HepG2 (cell line): ENCODE measurements at regions not wholly inside any gene's neighbourhood (a gene's known extent, or its start where the extent isn't known, plus 50 kb on each side); places are given as distances from the start of the nearest gene placed in this dataset.

Experiments
- ATAC-seq: fragments of 200-7000 bp; cut with Tn5 transposase; 3 replicates; pipeline ENCODE4 v1.9.1; 2020; ENCODE audit warnings: mild to moderate bottlenecking, moderate library complexity
- BruUV-seq: library from RNA; stranded (reverse); fragments of 400-500 nt; replicated peaks from 2 replicates; lab custom pipeline; 2021; lab: Mats Ljungman, UMichigan
- CTCF ChIA-PET: fragments of 300-600 bp; formaldehyde crosslinking; extraction: SDS; loops from one replicate; lab custom pipeline; 2021; ENCODE audit warnings: low total read pairs, inconsistent platforms, low intra/inter-chr PET ratio; lab: Yijun Ruan, JAX
- POLR2A ChIA-PET: fragments of 350-600 bp; sonication (Branson Sonifier 250); formaldehyde crosslinking; loops from one replicate; lab custom pipeline; 2020; ENCODE audit warnings: antibody characterized with exemption, inconsistent platforms; lab: Yijun Ruan, JAX
- DNase-seq: peaks from one replicate; pipeline ENCODE4 v3.0.0-alpha.2; 2015; ENCODE audit warnings: low spot score
- FAIRE-seq: peaks from 3 replicates; lab custom pipeline; 2011; peaks lifted over from hg19 to GRCh38; lab: Jason Lieb, UNC
- H2AFZ ChIP-seq: one replicate; pipeline ENCODE4 v1.6.1; 2011; ENCODE audit warnings: low read length, inconsistent platforms
- H3K27ac ChIP-seq: fragments of 300-600 bp; 3 replicates; pipeline ENCODE4 v1.8.0; 2011; ENCODE audit warnings: mixed run types, mild to moderate bottlenecking, mixed read lengths, low read length, inconsistent platforms; ENCODE audit not compliant: insufficient read depth; ENCODE audit errors: extremely low read length
- H3K27me3 ChIP-seq, 2 experiments: fragments of 200-600 bp in 1 of 2; 2 replicates in 1 of 2; 3 replicates in 1 of 2; pipeline versions ENCODE4 v1.6.0 to v1.8.0; 2011; ENCODE audit warnings: low read length in 2 of 2, mild to moderate bottlenecking in 2 of 2, moderate library complexity in 2 of 2, inconsistent platforms in 1 of 2; ENCODE audit not compliant: insufficient read depth in 2 of 2, control insufficient read depth in 1 of 2
- H3K36me3 ChIP-seq, 2 experiments: fragments of 200-600 bp in 1 of 2; replicated peaks in 1 of 2; 2 replicates in 1 of 2; 3 replicates in 1 of 2; pipeline versions ENCODE4 v1.5.1 to v1.8.0; 2011; ENCODE audit warnings: low read length in 2 of 2, inconsistent platforms in 1 of 2; ENCODE audit not compliant: insufficient read depth in 2 of 2, control insufficient read depth in 1 of 2
- H3K4me1 ChIP-seq: 2 replicates; pipeline ENCODE4 v1.5.1; 2012; ENCODE audit warnings: low read length, inconsistent platforms; ENCODE audit not compliant: insufficient read depth
- H3K4me2 ChIP-seq: 2 replicates; pipeline ENCODE4 v1.6.0; 2011; ENCODE audit warnings: low read depth, low read length, inconsistent platforms
- H3K4me3 ChIP-seq, 3 experiments: fragments of 200-600 bp in 1 of 3; sonication (generic), shearing (Covaris generic) in 1 of 3; replicated peaks in 1 of 3; 2 replicates each; pipeline ENCODE4 v1.5.1; 2011 to 2016; ENCODE audit warnings: low read length in 3 of 3, inconsistent platforms in 2 of 3, low read depth in 2 of 3, mild to moderate bottlenecking in 2 of 3, control low read depth in 1 of 3, mixed read lengths in 1 of 3; ENCODE audit not compliant: insufficient read depth in 1 of 3
- H3K79me2 ChIP-seq: one replicate; pipeline ENCODE4 v1.6.1; 2011; ENCODE audit warnings: low read length, inconsistent platforms; ENCODE audit not compliant: insufficient read depth
- H3K9ac ChIP-seq: 2 replicates; pipeline ENCODE4 v1.6.0; 2011; ENCODE audit warnings: mild to moderate bottlenecking, low read depth, low read length, inconsistent platforms; ENCODE audit not compliant: insufficient read depth
- H3K9me3 ChIP-seq: 2 replicates; pipeline ENCODE4 v1.5.1; 2012; ENCODE audit warnings: mild to moderate bottlenecking, low read length
- H4K20me1 ChIP-seq: 2 replicates; pipeline ENCODE4 v1.6.0; 2011; ENCODE audit warnings: inconsistent platforms, mild to moderate bottlenecking, low read length, moderate library complexity; ENCODE audit not compliant: insufficient read depth
- AHR ChIP-seq: IDR thresholded peaks from 2 replicates; pipeline ENCODE4 v1.6.1; 2018; ENCODE audit warnings: missing genetic modification reagents, missing compliant biosample characterization
- ATF1 ChIP-seq: IDR thresholded peaks from 2 replicates; pipeline ENCODE4 v1.6.1; 2016; ENCODE audit warnings: mild to moderate bottlenecking, control low read depth
- CHCHD3 ChIP-seq: sonication (generic); formaldehyde crosslinking; IDR thresholded peaks from 2 replicates; pipeline ENCODE4 v1.8.0; 2022; ENCODE audit warnings: mild to moderate bottlenecking, missing genetic modification reagents, moderate library complexity
- EZH2 ChIP-seq: conservative IDR thresholded peaks from 2 replicates; pipeline ENCODE4 v1.6.1; 2012; ENCODE audit warnings: mild to moderate bottlenecking, low read depth, low read length, moderate library complexity
- FLYWCH1 ChIP-seq: sonication (generic); formaldehyde crosslinking; IDR thresholded peaks from 2 replicates; pipeline ENCODE4 v1.8.1; 2023; ENCODE audit warnings: mild to moderate bottlenecking, missing genetic modification reagents
- FOSL1 ChIP-seq: sonication (generic); formaldehyde crosslinking; IDR thresholded peaks from 2 replicates; pipeline ENCODE4 v1.9.0; 2021; ENCODE audit warnings: missing genetic modification reagents, borderline replicate concordance
- HIVEP1 ChIP-seq: sonication (generic); formaldehyde crosslinking; IDR thresholded peaks from 2 replicates; pipeline ENCODE4 v1.4.0; 2020; ENCODE audit warnings: mild to moderate bottlenecking, missing genetic modification reagents
- NFYB ChIP-seq: sonication (generic); formaldehyde crosslinking; IDR thresholded peaks from 2 replicates; pipeline ENCODE4 v1.4.0; 2020; ENCODE audit warnings: missing genetic modification reagents
- NPAS2 ChIP-seq: sonication (generic); formaldehyde crosslinking; IDR thresholded peaks from 2 replicates; pipeline ENCODE4 v1.8.0; 2022; ENCODE audit warnings: mild to moderate bottlenecking, missing genetic modification reagents, borderline replicate concordance
- PATZ1 ChIP-seq: sonication (generic); formaldehyde crosslinking; IDR thresholded peaks from 2 replicates; pipeline ENCODE4 v1.4.0; 2020; ENCODE audit warnings: missing genetic modification reagents
- PBX2 ChIP-seq: IDR thresholded peaks from 2 replicates; pipeline ENCODE4 v1.6.1; 2016; ENCODE audit warnings: control low read depth
- RBM39 ChIP-seq: fragments of 200-400 bp; formaldehyde crosslinking; IDR thresholded peaks from one replicate; pipeline ENCODE4 v1.6.1; 2018; ENCODE audit warnings: antibody characterized with exemption, mild to moderate bottlenecking, low read depth, low read length; ENCODE audit not compliant: poor library complexity, severe bottlenecking
- REL ChIP-seq: sonication (generic); formaldehyde crosslinking; conservative IDR thresholded peaks from 2 replicates; pipeline ENCODE4 v1.8.0; 2022; ENCODE audit warnings: mild to moderate bottlenecking, missing genetic modification reagents, moderate library complexity
- SALL1 ChIP-seq: sonication (generic); formaldehyde crosslinking; IDR thresholded peaks from 2 replicates; pipeline ENCODE4 v1.8.0; 2022; ENCODE audit warnings: mild to moderate bottlenecking, missing genetic modification reagents
- SETDB1 ChIP-seq: sonication (generic); formaldehyde crosslinking; IDR thresholded peaks from 2 replicates; pipeline ENCODE4 v1.5.1; 2020; ENCODE audit warnings: missing genetic modification reagents, mild to moderate bottlenecking, borderline replicate concordance
- SP4 ChIP-seq: sonication (generic); formaldehyde crosslinking; IDR thresholded peaks from 2 replicates; pipeline ENCODE4 v1.8.1; 2023; ENCODE audit warnings: mild to moderate bottlenecking, missing genetic modification reagents
- ZC3H13 ChIP-seq: sonication (generic); formaldehyde crosslinking; IDR thresholded peaks from 2 replicates; pipeline ENCODE4 v1.8.1; 2023; ENCODE audit warnings: mild to moderate bottlenecking, missing genetic modification reagents, moderate library complexity
- ZMAT3 ChIP-seq: sonication (generic); formaldehyde crosslinking; conservative IDR thresholded peaks from 2 replicates; pipeline ENCODE4 v1.7.0; 2021; ENCODE audit warnings: missing genetic modification reagents
- ZNF124 ChIP-seq: sonication (generic); formaldehyde crosslinking; IDR thresholded peaks from 2 replicates; pipeline ENCODE4 v1.4.0; 2020; ENCODE audit warnings: missing genetic modification reagents
- ZNF432 ChIP-seq: sonication (generic); formaldehyde crosslinking; IDR thresholded peaks from 2 replicates; pipeline ENCODE4 v1.5.0; 2020; ENCODE audit warnings: missing genetic modification reagents, mild to moderate bottlenecking, borderline replicate concordance
- WGBS: methylation state at CpG from one replicate; pipeline ENCODE4 v1.1.6; 2017; ENCODE audit warnings: low lambda C conversion rate; 5-methylcytosine and 5-hydroxymethylcytosine counted together
- in situ Hi-C: cut with HindIII; loops from 2 replicates; pipeline ENCODE4 v1.10.0; 2017; ENCODE audit warnings: low pct_unique_long_range_greater_than_20kb; ENCODE audit not compliant: extremely low pct_ligation_motif_present
- intact Hi-C: fragments of 100-400 bp; cut with micrococcal nuclease; formaldehyde crosslinking; loops from one replicate; pipeline ENCODE4 v1.10.0; 2022; ENCODE audit not compliant: unreplicated experiment

DNA sequence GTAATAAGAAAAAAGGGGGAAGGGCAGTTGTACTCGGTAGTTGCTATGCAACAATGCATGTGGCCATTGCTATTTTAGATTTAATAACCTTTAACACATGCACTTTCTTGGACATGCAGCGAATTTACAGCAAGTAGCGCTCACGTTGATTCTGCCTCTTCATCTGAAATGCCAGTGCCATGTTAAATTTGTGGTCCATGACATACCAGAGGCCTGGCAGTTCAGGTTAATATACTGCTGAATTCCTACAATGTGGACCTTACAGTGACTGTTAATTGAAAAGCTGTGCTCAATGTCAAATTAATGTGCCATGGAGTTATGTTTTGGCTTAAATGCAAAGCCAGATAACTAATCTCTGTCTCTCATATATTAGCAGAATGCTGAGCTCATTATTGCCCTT lies 699.7 kb downstream of the DOK5 start:
- 19% methylated on average over 4 of the region's 4 CpGs for WGBS
- Histone ChIP-seq H3K27ac (no peak overlapping the region), H3K27me3 (no peaks in the 10 kb centered on the region), H3K4me3 (no peak overlapping the region), H4K20me1 (no peaks in the 10 kb centered on the region), H3K9me3 (peaks cover 83% of the 10 kb centered on the region), H3K9ac (no peak overlapping the region), H3K79me2 (no peaks in the 10 kb centered on the region), H3K4me2 (no peak overlapping the region), H2AFZ (no peak overlapping the region), H3K36me3 (no peaks in the 10 kb centered on the region), H3K4me1 (no peaks in the 10 kb centered on the region)
- in situ Hi-C loops = no loop called here
- ChIA-PET POLR2A (no interaction called here), CTCF (no interaction called here)
- no peak for FAIRE-seq
- ATAC-seq = no peak
- no TSS peak for BruUV-seq
- intact Hi-C loops = no loop called here
- TF ChIP-seq AHR (CRISPR knock-in tag) (no peak), EZH2 (no peak), ATF1 (no peak), RBM39 (no peak), FLYWCH1 (CRISPR knock-in tag) (no peak), ZC3H13 (CRISPR knock-in tag) (no peak), PATZ1 (CRISPR knock-in tag) (no peak), SP4 (no peak), PBX2 (CRISPR knock-in tag) (no peak), HIVEP1 (CRISPR knock-in tag) (no peak), ZNF124 (CRISPR knock-in tag) (no peak), ZNF432 (CRISPR knock-in tag) (no peak), NPAS2 (no peak), FOSL1 (CRISPR knock-in tag) (no peak), NFYB (no peak), CHCHD3 (CRISPR knock-in tag) (no peak), REL (CRISPR knock-in tag) (no peak), SALL1 (no peak), ZMAT3 (CRISPR knock-in tag) (no peak), SETDB1 (CRISPR knock-in tag) (no peak)
- no peak for DNase-seq
